ENCODE measurements at regions not wholly inside any gene's neighbourhood (a gene's known extent, or its start where the extent isn't known, plus 50 kb on each side); places are given as distances from the start of the nearest gene placed in this dataset.

GRCh38 chr6:106801256-106801655 is 171.9 kb downstream of the QRSL1 start:
- H2BK12ac ChIP-seq (ENCODE audit: low read length), result peak overlapping the region; percentile 59
- H3K23ac ChIP-seq (ENCODE audit: low read length), result no peak overlapping the region
- no peak overlapping the region for H2BK5ac ChIP-seq (ENCODE audit: low read depth, low read length, poor library complexity)
- H2BK120ac ChIP-seq (ENCODE audit: insufficient read depth, low read length, poor library complexity), result no peak overlapping the region
- no peaks in the 10 kb centered on the region for H3K27me3 ChIP-seq (ENCODE audit: insufficient read depth, low read length)
- no peaks in the 10 kb centered on the region for H3K36me3 ChIP-seq (ENCODE audit: control insufficient read depth in 1 of 2, insufficient read depth in 2 of 2, low read length in 2 of 2)
- H3K79me1 ChIP-seq (ENCODE audit: low read length), result peaks cover 28% of the 10 kb centered on the region
- no peak overlapping the region for H4K8ac ChIP-seq (ENCODE audit: low read depth, low read length)
- no peak for DNase-seq
- H3K27ac ChIP-seq (ENCODE audit: low read depth, low read length), result no peak overlapping the region
- H3K79me2 ChIP-seq (ENCODE audit: control insufficient read depth, insufficient read depth, low read length, poor library complexity), result peaks cover 2% of the 10 kb centered on the region
- H3K4ac ChIP-seq (ENCODE audit: low read depth, low read length), result no peak overlapping the region
- H2AK5ac ChIP-seq (ENCODE audit: low read length), result peak overlapping the region; percentile 52
- H3K4me3 ChIP-seq (ENCODE audit: low read depth, low read length), result no peak overlapping the region
- H3K4me2 ChIP-seq (ENCODE audit: low read length), result no peak overlapping the region
- no CpG with 5 or more reads among the region's 8 CpGs for WGBS (ENCODE audit: extremely low coverage, insufficient coverage, insufficient read length)
- no peak overlapping the region for H3K9ac ChIP-seq (ENCODE audit: low read length)
- no peak overlapping the region for H4K12ac ChIP-seq (ENCODE audit: low read depth, low read length)
- no peak overlapping the region for H4K91ac ChIP-seq (ENCODE audit: low read depth, low read length)
- H3K18ac ChIP-seq (ENCODE audit: low read length), result no peak overlapping the region
- H3K4me1 ChIP-seq (ENCODE audit: control insufficient read depth in 1 of 2, insufficient read depth in 2 of 2, low read length in 2 of 2), result peaks cover 20 to 26% of the 10 kb centered on the region in 2 experiments
- H3K9me3 ChIP-seq (ENCODE audit: insufficient read depth, low read depth, low read length), result no peaks in the 10 kb centered on the region
- no peak overlapping the region for H2AFZ ChIP-seq (ENCODE audit: insufficient read depth, low read length, poor library complexity)
- H3K14ac ChIP-seq (ENCODE audit: low read length), result no peak overlapping the region

- H3K9me3 ChIP-seq (ENCODE audit: insufficient read depth, low read depth, low read length), result no peaks in the 10 kb centered on the region
- peak overlapping the region; percentile 56 for H3K18ac ChIP-seq (ENCODE audit: low read length)
- peaks cover 20 to 26% of the 10 kb centered on the region in 2 experiments for H3K4me1 ChIP-seq (ENCODE audit: control insufficient read depth in 1 of 2, insufficient read depth in 2 of 2, low read length in 2 of 2)
- peaks cover 28% of the 10 kb centered on the region for H3K79me1 ChIP-seq (ENCODE audit: low read length)
- peak overlapping the region; percentile 64 for H3K14ac ChIP-seq (ENCODE audit: low read length)
- no peak overlapping the region for H3K4me2 ChIP-seq (ENCODE audit: low read length)
- no peaks in the 10 kb centered on the region for H3K27me3 ChIP-seq (ENCODE audit: insufficient read depth, low read length)
- peak overlapping the region; percentile 80 for H2BK12ac ChIP-seq (ENCODE audit: low read length)
- no CpG with 5 or more reads among the region's 5 CpGs for WGBS (ENCODE audit: extremely low coverage, insufficient coverage, insufficient read length)
- H3K4ac ChIP-seq (ENCODE audit: low read depth, low read length), result no peak overlapping the region
- H3K4me3 ChIP-seq (ENCODE audit: low read depth, low read length), result no peak overlapping the region
- peaks cover 2% of the 10 kb centered on the region for H3K79me2 ChIP-seq (ENCODE audit: control insufficient read depth, insufficient read depth, low read length, poor library complexity)
- no peak overlapping the region for H4K12ac ChIP-seq (ENCODE audit: low read depth, low read length)
- peak overlapping the region; percentile 85 for H2BK120ac ChIP-seq (ENCODE audit: insufficient read depth, low read length, poor library complexity)
- peak overlapping the region; percentile 58 for H4K8ac ChIP-seq (ENCODE audit: low read depth, low read length)
- H4K91ac ChIP-seq (ENCODE audit: low read depth, low read length), result peak overlapping the region; percentile 73
- no peak overlapping the region for H2AFZ ChIP-seq (ENCODE audit: insufficient read depth, low read length, poor library complexity)
- H3K27ac ChIP-seq (ENCODE audit: low read depth, low read length), result no peak overlapping the region
- no peak for DNase-seq
- no peak overlapping the region for H3K23ac ChIP-seq (ENCODE audit: low read length)
- H2BK5ac ChIP-seq (ENCODE audit: low read depth, low read length, poor library complexity), result peak overlapping the region; percentile 59
- H3K9ac ChIP-seq (ENCODE audit: low read length), result no peak overlapping the region
- no peaks in the 10 kb centered on the region for H3K36me3 ChIP-seq (ENCODE audit: control insufficient read depth in 1 of 2, insufficient read depth in 2 of 2, low read length in 2 of 2)
- H2AK5ac ChIP-seq (ENCODE audit: low read length), result peak overlapping the region; percentile 68
Observed at GRCh38 chr6:106800379-106800778, 171.0 kb downstream of the QRSL1 start.

- Histone ChIP-seq H3K4ac (ENCODE audit: low read depth, low read length) (no peak overlapping the region), H4K12ac (ENCODE audit: low read depth, low read length) (no peak overlapping the region), H4K91ac (ENCODE audit: low read depth, low read length) (no peak overlapping the region), H3K36me3 (ENCODE audit: control insufficient read depth in 1 of 2, insufficient read depth in 2 of 2, low read length in 2 of 2) (no peaks in the 10 kb centered on the region), H3K18ac (ENCODE audit: low read length) (no peak overlapping the region), H2BK12ac (ENCODE audit: low read length) (peak overlapping the region; percentile 42), H3K23ac (ENCODE audit: low read length) (no peak overlapping the region), H2AK5ac (ENCODE audit: low read length) (no peak overlapping the region), H2BK5ac (ENCODE audit: low read depth, low read length, poor library complexity) (peak overlapping the region; percentile 4), H3K27ac (ENCODE audit: low read depth, low read length) (peak overlapping the region; percentile 81), H3K4me1 (ENCODE audit: control insufficient read depth in 1 of 2, insufficient read depth in 2 of 2, low read length in 2 of 2) (peaks cover 17 to 24% of the 10 kb centered on the region in 2 experiments), H3K9me3 (ENCODE audit: insufficient read depth, low read depth, low read length) (no peaks in the 10 kb centered on the region), H3K79me2 (ENCODE audit: control insufficient read depth, insufficient read depth, low read length, poor library complexity) (peaks cover 2% of the 10 kb centered on the region), H2AFZ (ENCODE audit: insufficient read depth, low read length, poor library complexity) (no peak overlapping the region), H3K27me3 (ENCODE audit: insufficient read depth, low read length) (no peaks in the 10 kb centered on the region), H3K79me1 (ENCODE audit: low read length) (peaks cover 28% of the 10 kb centered on the region), H3K14ac (ENCODE audit: low read length) (no peak overlapping the region), H3K4me2 (ENCODE audit: low read length) (no peak overlapping the region), H3K9ac (ENCODE audit: low read length) (no peak overlapping the region), H3K4me3 (ENCODE audit: low read depth, low read length) (no peak overlapping the region), H2BK120ac (ENCODE audit: insufficient read depth, low read length, poor library complexity) (no peak overlapping the region), H4K8ac (ENCODE audit: low read depth, low read length) (no peak overlapping the region)
- DNase-seq, result peak in 1 of 2 donors; percentile 5
- WGBS (ENCODE audit: extremely low coverage, insufficient coverage, insufficient read length), result no CpG with 5 or more reads among the region's 8 CpGs
Observed at GRCh38 chr6:106799031-106799894, 169.9 kb downstream of the QRSL1 start.

DNA sequence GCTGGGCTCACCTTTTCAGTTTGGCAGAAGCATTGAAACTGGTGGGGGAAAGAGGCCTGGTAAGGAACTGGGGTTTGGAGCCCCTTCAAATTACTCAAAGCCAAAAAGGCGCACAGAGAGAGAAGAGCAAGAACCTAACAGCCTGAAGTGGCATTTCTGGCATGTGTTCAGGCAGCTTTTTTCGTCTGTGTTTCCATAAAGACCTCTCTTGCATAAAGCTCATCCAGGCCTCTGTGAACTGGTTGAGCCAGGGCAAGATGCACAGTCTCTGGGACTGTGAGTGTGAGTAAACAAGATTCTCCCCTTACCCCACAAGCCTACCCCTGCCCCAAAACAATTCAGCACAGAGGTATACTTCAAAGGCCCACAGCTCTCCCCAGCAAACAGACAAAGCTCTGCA is 167.8 kb downstream of the QRSL1 start:
- Histone ChIP-seq H3K27me3 (ENCODE audit: insufficient read depth, low read length) (no peaks in the 10 kb centered on the region), H4K12ac (ENCODE audit: low read depth, low read length) (no peak overlapping the region), H2BK12ac (ENCODE audit: low read length) (peak overlapping the region; percentile 96), H3K79me1 (ENCODE audit: low read length) (peaks cover 25% of the 10 kb centered on the region), H3K27ac (ENCODE audit: low read depth, low read length) (peak overlapping the region; percentile 81), H3K4me3 (ENCODE audit: low read depth, low read length) (no peak overlapping the region), H3K36me3 (ENCODE audit: control insufficient read depth in 1 of 2, insufficient read depth in 2 of 2, low read length in 2 of 2) (no peaks in the 10 kb centered on the region), H3K4me1 (ENCODE audit: control insufficient read depth in 1 of 2, insufficient read depth in 2 of 2, low read length in 2 of 2) (peaks cover 15 to 21% of the 10 kb centered on the region in 2 experiments), H2BK120ac (ENCODE audit: insufficient read depth, low read length, poor library complexity) (peak overlapping the region; percentile 83), H3K18ac (ENCODE audit: low read length) (no peak overlapping the region), H3K79me2 (ENCODE audit: control insufficient read depth, insufficient read depth, low read length, poor library complexity) (peaks cover 2% of the 10 kb centered on the region), H4K8ac (ENCODE audit: low read depth, low read length) (peak overlapping the region; percentile 35), H3K4ac (ENCODE audit: low read depth, low read length) (no peak overlapping the region), H3K9ac (ENCODE audit: low read length) (no peak overlapping the region), H3K4me2 (ENCODE audit: low read length) (no peak overlapping the region), H3K9me3 (ENCODE audit: insufficient read depth, low read depth, low read length) (no peaks in the 10 kb centered on the region), H2AFZ (ENCODE audit: insufficient read depth, low read length, poor library complexity) (no peak overlapping the region), H3K14ac (ENCODE audit: low read length) (peak overlapping the region; percentile 2), H2BK5ac (ENCODE audit: low read depth, low read length, poor library complexity) (peak overlapping the region; percentile 8), H4K91ac (ENCODE audit: low read depth, low read length) (peak overlapping the region; percentile 87), H2AK5ac (ENCODE audit: low read length) (peak overlapping the region; percentile 24), H3K23ac (ENCODE audit: low read length) (no peak overlapping the region)
- WGBS (ENCODE audit: extremely low coverage, insufficient coverage, insufficient read length), result no CpG with 5 or more reads among the region's 2 CpGs
- peak in 1 of 2 donors; percentile 44 for DNase-seq
